GM19455 (cell line): ENCODE measurements at regions not wholly inside any gene's neighbourhood (a gene's known extent, or its start where the extent isn't known, plus 50 kb on each side); places are given as distances from the start of the nearest gene placed in this dataset.

Source experiments
- ATAC-seq: cut with Tn5 transposase; IDR thresholded peaks from one replicate; pipeline ENCODE4 v1.9.1; 2021; ENCODE audit not compliant: unreplicated experiment

GRCh38 chr14:56918849-56919574 is 108.7 kb upstream of the OTX2 start:
- no peak for ATAC-seq

- no peak for ATAC-seq
Observed at GRCh38 chr14:56905282-56905681, 95.0 kb upstream of the OTX2 start.

DNA sequence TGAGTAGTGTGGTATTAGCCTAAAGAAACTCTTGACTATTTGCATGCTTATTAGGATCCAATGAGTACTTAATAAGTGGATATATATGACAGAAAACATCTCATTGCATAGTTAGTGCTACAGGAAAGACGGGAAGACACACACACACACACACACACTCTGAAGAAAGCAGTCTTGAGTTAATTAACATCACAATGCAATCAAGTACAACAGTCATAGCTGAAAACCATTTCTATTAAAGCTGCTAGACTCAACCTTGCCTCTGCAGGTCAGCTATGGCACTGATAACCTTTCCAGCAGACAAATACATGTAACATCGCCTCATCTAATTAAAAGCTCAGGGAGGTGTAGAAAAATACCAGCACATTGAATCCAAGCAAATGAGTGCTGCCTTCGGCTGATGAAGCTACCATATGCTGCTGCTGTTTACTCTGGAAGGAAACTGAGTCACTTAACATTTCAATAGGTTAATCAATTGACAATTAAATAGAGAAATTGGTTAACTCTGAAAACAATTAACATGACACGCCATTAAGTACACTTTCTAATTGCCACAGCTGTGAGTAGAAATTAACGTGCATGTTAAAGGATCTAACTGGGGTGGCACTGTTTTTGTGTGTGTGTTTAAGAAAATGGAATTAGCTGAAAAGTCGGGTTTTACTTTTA is 93.2 kb upstream of the OTX2 start:
- no peak for ATAC-seq

DNA sequence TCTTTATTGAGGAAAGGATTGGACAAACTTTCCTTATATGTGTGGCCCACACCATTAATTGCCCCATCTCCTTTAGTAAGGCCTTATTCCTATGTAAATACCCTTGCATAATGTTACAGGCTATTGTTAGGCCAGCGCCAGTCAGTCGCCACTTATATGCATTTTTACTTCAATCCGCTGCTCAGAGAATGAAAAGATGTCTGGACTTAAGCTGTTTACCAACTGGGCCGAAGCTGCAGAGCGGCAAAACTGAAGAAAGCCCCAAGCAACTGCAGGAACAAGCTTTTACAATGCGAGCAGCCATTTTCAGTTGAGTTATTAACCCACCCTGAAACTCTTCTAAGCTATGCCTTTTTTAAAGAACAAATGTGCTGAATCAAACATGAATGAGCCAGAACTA is 92.1 kb upstream of the OTX2 start:
- ATAC-seq: no peak

DNA sequence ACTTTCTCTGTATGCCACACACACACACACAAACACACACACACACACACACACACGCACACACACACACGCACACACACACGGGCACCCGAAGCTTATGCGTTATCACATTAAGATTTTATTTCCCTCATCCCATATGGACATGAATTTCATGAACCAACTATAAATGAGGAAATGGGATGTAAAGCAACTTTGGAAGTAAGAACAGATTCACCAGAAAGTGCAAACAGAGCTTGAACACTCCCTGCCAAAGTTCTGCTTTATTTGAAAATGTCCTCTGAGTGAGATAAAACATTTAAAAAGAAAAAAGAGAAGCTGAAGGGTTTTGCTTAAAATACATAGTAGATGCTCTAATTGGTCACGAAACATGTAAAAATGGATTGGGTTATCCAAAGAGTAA is 90.4 kb upstream of the OTX2 start:
- ATAC-seq: no peak

- no peak for ATAC-seq
Observed at GRCh38 chr14:56899829-56900228, 89.5 kb upstream of the OTX2 start.

DNA sequence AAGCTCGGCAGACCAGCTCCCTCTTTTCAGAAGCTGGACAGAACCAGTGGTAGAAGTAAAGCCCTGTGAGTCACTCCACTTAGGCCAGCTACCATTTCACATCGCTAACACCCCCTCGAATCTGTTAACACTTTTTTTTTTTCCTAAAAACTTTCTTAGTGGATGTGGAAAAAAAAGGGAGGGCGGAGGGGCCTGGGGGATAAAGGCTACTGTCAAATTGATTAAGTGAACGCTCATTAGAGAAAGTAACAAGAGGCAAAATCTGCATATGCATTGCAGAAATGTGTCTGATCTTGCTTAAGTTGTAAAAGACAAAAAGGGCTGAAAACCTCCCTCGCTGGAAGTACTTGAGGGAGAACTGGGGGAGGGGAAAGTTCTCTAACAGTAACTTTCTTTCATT is 86.6 kb upstream of the OTX2 start:
- no peak for ATAC-seq

DNA sequence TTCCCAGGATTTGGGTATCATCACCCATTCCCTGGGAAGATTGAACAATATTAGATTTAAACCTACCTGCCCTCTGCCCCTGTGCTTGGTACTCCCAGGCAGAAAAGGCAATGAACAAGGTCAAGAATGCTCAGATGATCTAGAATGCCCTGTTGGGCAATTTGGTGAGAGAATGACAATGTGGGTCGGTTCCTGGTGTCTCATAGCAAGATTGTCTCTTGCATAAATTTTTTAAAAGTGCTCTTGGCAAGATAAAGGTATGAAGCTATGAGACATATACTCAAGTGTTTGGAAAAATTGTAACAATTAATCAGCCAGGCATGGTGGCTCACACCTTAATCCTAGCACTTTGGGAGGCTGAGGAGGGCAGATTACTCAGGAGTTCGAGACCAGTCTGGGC is 86.0 kb upstream of the OTX2 start:
- no peak for ATAC-seq

- no peak for ATAC-seq
Observed at GRCh38 chr14:56895154-56895553, 84.9 kb upstream of the OTX2 start.

DNA sequence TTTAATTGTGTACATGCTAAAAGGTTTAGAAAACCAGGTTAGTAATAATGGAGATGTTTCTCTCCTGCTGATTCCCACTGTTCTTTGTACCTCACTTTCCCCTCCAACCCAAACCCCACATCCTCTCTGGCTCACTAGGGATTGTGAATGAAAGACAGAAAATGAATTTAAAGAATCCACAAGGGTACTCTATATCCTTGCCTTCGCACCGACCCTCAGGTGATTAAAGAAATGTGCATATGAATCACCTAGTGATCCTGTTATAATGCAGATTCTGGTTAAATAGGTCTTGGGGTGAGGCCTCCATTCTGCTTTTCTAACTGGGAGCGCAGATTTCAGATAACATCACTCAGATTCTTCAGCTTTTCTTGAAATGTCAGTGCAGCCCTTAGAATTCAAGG is 84.3 kb upstream of the OTX2 start:
- ATAC-seq: no peak

GRCh38 chr14:56892959-56893358 is 82.7 kb upstream of the OTX2 start:
- ATAC-seq: no peak

- no peak for ATAC-seq
Observed at GRCh38 chr14:56891226-56891625, 80.9 kb upstream of the OTX2 start.

- ATAC-seq: no peak
Observed at GRCh38 chr14:56889705-56890104, 79.4 kb upstream of the OTX2 start.

DNA sequence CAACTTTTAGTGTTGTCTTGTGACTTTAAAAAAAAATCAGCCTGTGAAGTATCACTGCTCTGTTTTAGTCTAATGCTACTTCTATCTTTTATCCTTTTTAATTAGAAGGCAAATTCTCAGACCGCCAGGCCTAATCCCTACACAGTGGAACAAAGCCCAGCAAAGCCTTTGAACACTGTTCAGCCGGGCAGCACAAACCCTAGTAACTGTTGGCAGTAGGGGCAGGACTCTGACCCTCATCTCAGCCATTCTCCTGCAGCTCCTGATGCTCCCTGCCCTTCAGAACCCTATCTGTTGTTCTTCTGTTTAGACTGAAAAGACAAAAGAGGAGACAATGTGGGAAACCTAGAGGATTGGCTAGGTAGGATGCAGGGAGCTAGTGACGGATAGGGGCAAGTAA is 78.0 kb upstream of the OTX2 start:
- ATAC-seq: no peak

- no peak for ATAC-seq
Observed at GRCh38 chr14:56887216-56887615, 76.9 kb upstream of the OTX2 start.

DNA sequence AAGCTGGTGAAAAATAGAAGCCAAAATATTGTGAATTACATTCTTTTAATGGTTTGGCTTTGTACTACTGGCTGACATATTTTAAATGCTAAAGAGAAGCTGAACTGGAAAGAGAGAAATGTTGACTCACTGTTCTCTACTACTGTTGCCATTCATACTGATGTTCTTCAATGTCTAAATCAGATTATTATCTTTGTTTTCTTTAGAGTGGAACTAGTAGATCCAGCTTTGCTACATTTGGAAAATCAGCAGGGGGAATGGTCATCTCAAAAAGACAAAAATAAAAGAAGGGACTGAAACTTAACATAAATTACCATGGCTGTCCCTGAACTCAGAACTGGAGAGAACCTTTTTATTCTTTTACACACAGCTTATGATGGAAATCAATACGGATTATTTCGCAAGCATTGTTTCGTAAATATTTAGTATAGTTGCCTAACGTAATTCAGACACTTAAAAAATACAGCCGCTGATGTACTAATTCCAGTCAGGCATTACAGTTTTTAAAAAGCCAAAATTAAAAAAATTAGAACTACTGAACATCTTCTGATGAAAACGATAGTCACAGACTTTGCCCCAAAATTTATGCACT is 76.3 kb upstream of the OTX2 start:
- no peak for ATAC-seq

DNA sequence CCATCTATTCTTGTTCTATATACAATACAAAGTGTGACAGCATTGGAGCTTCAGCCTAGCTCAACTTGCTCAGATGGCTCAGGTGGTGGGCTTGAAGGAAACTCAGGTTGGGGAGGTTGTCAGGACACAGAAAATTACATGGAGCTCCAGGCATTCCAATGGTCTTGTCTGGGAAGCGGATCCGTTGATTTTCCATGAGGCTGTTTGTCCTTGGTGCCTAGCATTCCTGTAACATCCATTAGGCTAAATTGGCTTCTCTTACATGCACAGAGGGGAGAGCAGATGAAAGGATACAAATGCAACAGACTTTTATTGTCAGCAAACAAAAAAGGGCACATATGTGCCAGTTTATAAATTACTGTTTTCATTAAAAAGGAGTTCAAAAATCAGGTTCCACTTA is 75.5 kb upstream of the OTX2 start:
- no peak for ATAC-seq

GRCh38 chr14:56884617-56885016 is 74.3 kb upstream of the OTX2 start:
- ATAC-seq: no peak

GRCh38 chr14:56881181-56881580 is 70.9 kb upstream of the OTX2 start:
- no peak for ATAC-seq

DNA sequence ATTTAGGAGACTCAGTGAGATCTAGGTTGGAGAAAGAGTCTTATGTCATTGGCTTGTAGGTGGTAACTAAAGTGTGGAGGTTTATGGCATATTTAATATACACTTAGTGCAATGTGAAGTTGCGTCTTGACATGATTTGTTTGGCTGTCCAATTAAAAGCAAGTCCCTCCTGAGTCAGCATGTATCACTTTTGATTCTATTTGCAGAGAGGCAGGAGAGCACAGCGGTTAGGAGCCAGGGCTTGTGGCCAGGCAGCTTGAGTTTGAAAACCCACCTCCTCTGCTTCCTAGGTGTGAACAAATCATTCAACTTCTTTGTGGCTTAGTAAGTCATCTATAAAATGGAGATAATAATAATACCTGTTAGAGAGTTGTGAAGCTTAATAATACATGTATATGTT is 68.5 kb upstream of the OTX2 start:
- ATAC-seq: no peak

DNA sequence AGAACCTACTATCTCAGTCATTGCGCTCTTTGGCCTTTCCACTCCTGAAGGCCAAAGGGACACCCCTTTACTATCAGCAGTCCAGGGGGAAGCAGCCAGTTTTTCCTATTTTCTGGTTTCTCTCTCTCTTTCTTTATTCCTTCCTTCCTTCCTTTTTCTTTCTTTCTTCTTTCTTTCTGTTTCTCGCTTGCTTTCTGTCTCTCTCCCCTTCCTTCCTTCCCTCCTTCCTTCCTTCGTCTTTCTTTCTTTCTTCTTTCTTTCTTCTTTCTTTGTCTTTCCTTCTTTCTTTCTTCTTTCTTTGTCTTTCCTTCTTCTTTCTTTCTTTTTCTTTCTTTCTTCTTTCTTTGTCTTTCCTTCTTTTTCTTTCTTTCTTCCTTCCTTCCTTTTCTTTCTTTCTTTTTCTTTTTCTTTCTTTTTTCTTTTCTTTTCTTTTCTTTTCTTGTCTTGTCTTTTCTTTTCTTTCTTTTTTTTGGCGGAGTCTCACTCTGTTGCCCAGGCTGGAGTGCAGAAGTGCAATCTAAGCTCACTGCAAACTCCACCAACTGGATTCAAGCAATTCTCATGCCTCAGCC is 64.9 kb upstream of the OTX2 start:
- ATAC-seq: no peak

DNA sequence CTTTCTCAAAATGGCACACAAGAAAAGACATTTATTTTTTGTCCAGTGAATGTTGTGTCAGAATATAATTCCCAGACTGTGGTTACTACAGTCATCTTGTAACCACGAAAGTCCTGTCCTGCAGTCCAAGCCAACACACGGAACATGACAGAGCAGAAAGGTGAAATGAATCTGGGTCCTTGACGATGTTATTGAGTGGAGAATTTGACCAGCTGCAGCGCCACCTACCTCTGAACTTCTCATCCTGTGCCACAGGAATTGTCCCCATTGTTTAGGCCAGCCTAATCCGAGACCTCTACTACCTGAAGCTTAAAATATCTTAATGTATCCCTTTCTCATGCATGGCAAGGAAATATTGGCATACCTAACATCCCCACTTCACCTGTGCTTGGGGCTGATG is 64.1 kb upstream of the OTX2 start:
- no peak for ATAC-seq
